ENCODE measurements at regions not wholly inside any gene's neighbourhood (a gene's known extent, or its start where the extent isn't known, plus 50 kb on each side); places are given as distances from the start of the nearest gene placed in this dataset.

DNA sequence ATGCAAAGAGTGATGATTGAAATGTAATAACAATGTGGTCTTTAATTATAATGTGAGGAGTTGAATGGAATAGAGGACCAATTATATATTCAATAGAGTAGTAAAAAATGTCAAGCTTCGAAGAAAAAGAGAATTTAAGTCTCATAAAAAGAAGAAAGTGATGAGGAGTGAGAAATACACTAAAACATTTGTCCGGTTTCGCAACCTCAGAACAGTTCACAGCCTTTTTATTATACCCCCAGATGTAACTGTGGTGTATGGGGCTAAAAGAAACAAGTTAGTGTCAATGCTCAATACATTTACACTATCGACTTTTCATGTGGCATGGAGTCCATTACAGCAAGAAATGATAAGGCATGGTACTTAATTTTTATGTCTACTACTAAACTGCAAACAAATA is 386.5 kb upstream of the ATP11B start:
- no peak for TF ChIP-seq CTCF (IDR thresholded peaks at IDR 0.05; ENCODE audit: low read depth, low read length)
- no peak overlapping the region for H3K27ac ChIP-seq (ENCODE audit: low read depth, low read length)
- no peak overlapping the region for H3K4me3 ChIP-seq (ENCODE audit: low read depth, low read length)
- no peak for DNase-seq (ENCODE audit: low read depth, low spot score)
- ChIA-PET CTCF (no interaction called here), POLR2A (no interaction called here)
- peaks cover 13% of the 10 kb centered on the region for H3K9me3 ChIP-seq (ENCODE audit: control insufficient read depth, insufficient read depth, low read length)
- H3K27me3 ChIP-seq (ENCODE audit: control insufficient read depth, insufficient read depth, low read length) = no peaks in the 10 kb centered on the region

- H3K9me3 ChIP-seq (ENCODE audit: control insufficient read depth, insufficient read depth, low read length) = peaks cover 18% of the 10 kb centered on the region
- POLR2A ChIA-PET = no interaction called here
- H3K4me3 ChIP-seq (ENCODE audit: low read depth, low read length) = no peak overlapping the region
- no peaks in the 10 kb centered on the region for H3K27me3 ChIP-seq (ENCODE audit: control insufficient read depth, insufficient read depth, low read length)
- DNase-seq (ENCODE audit: low read depth, low spot score) = no peak
- H3K27ac ChIP-seq (ENCODE audit: low read depth, low read length) = no peak overlapping the region
- CTCF ChIA-PET = no interaction called here
- no peak for TF ChIP-seq CTCF (IDR thresholded peaks at IDR 0.05; ENCODE audit: low read depth, low read length)
These were observed 383.3 kb upstream of the ATP11B start for GRCh38 chr3:182410051-182410450.

DNA sequence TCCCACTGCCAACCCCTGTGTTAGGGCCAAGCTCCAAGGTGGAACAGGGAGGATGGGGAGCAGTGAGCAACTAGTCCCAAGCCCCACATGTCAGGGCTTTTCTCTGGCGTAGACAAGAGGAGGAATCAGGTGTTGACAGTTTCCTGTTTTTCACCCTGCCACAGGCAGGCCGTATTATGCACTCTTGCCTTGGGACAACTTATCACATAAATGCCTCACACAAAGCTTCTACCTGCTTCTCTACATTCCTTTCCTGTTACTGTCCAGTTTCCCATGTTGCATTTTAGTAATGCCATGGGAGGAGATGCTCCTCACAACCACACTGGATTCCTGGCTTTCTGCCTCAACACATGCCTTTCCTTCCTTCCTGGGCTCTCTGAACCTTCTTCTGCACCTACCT is 381.2 kb upstream of the ATP11B start:
- no peak for DNase-seq (ENCODE audit: low read depth, low spot score)
- no peaks in the 10 kb centered on the region for H3K27me3 ChIP-seq (ENCODE audit: control insufficient read depth, insufficient read depth, low read length)
- H3K27ac ChIP-seq (ENCODE audit: low read depth, low read length) = no peak overlapping the region
- no peak overlapping the region for H3K4me3 ChIP-seq (ENCODE audit: low read depth, low read length)
- CTCF ChIA-PET = no interaction called here
- H3K9me3 ChIP-seq (ENCODE audit: control insufficient read depth, insufficient read depth, low read length) = peaks cover 18% of the 10 kb centered on the region
- POLR2A ChIA-PET = no interaction called here
- TF ChIP-seq CTCF (IDR thresholded peaks at IDR 0.05; ENCODE audit: low read depth, low read length) = no peak

GRCh38 chr3:182413061-182413460 is 380.2 kb upstream of the ATP11B start:
- Histone ChIP-seq H3K27me3 (ENCODE audit: control insufficient read depth, insufficient read depth, low read length) (no peaks in the 10 kb centered on the region), H3K4me3 (ENCODE audit: low read depth, low read length) (no peak overlapping the region), H3K27ac (ENCODE audit: low read depth, low read length) (no peak overlapping the region), H3K9me3 (ENCODE audit: control insufficient read depth, insufficient read depth, low read length) (peaks cover 18% of the 10 kb centered on the region)
- TF ChIP-seq CTCF (IDR thresholded peaks at IDR 0.05; ENCODE audit: low read depth, low read length) = no peak
- ChIA-PET POLR2A (no interaction called here), CTCF (no interaction called here)
- no peak for DNase-seq (ENCODE audit: low read depth, low spot score)

DNA sequence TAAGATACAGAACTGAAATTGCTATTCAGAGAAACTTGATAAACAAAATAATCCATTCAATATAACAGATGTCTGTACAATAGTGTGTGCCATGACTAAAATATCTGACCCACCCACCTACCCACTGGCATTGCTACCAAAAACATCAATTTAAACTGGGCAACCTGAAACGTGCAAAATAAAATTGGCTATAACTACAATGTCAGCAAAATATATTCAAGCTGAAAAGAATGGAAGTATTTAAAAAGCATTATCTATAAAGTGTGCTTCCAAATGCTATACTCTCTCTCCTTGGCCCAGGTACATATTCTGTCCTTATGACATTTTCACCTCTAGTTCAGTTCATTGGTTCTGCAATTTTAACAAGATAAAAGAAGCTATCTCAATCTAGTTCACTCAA is 379.6 kb upstream of the ATP11B start:
- Histone ChIP-seq H3K27ac (ENCODE audit: low read depth, low read length) (no peak overlapping the region), H3K4me3 (ENCODE audit: low read depth, low read length) (no peak overlapping the region), H3K27me3 (ENCODE audit: control insufficient read depth, insufficient read depth, low read length) (no peaks in the 10 kb centered on the region), H3K9me3 (ENCODE audit: control insufficient read depth, insufficient read depth, low read length) (peaks cover 23% of the 10 kb centered on the region)
- TF ChIP-seq CTCF (IDR thresholded peaks at IDR 0.05; ENCODE audit: low read depth, low read length) = no peak
- ChIA-PET POLR2A (no interaction called here), CTCF (no interaction called here)
- no peak for DNase-seq (ENCODE audit: low read depth, low spot score)
